K562 (cell line): ENCODE measurements at regions not wholly inside any gene's neighbourhood (a gene's known extent, or its start where the extent isn't known, plus 50 kb on each side); places are given as distances from the start of the nearest gene placed in this dataset.

Source experiments
- ATAC-seq: fragments of 200-7000 bp; cut with Tn5 transposase; 3 replicates; pipeline ENCODE4 v1.9.1; 2020; ENCODE audit warnings: moderate library complexity
- BruUV-seq: library from RNA; stranded (reverse); fragments of 400-500 nt; replicated peaks from 2 replicates; lab custom pipeline; 2021; lab: Mats Ljungman, UMichigan
- CTCF ChIA-PET: fragments of 300-600 bp; formaldehyde crosslinking; extraction: SDS; loops from one replicate; lab custom pipeline; 2021; ENCODE audit warnings: low intra/inter-chr PET ratio; lab: Yijun Ruan, JAX
- POLR2A ChIA-PET: fragments of 300-600, 350-650 bp; sonication (Branson Sonifier 250); formaldehyde crosslinking; extraction: SDS; loops from one replicate; lab custom pipeline; 2021; ENCODE audit warnings: antibody characterized with exemption, inconsistent platforms; lab: Yijun Ruan, JAX
- DNase-seq, 4 experiments: peaks; one replicate each; pipeline versions ENCODE4 v3.0.0 to v3.0.0-alpha.2; 2011 to 2018; ENCODE audit warnings: low spot score in 3 of 4, mixed read lengths in 3 of 4; ENCODE audit errors: extremely low read depth in 1 of 4
- FAIRE-seq: peaks from 2 replicates; lab custom pipeline; 2011; peaks lifted over from hg19 to GRCh38; lab: Jason Lieb, UNC
- H2AFZ ChIP-seq: 2 replicates; pipeline ENCODE4 v1.6.0; 2011; ENCODE audit warnings: low read depth, low read length, control low read depth, inconsistent platforms
- H3K27ac ChIP-seq: fragments of 200-600 bp; 3 replicates; pipeline ENCODE4 v1.8.0; 2011; ENCODE audit warnings: low read depth, mild to moderate bottlenecking, control low read depth, inconsistent platforms, low read length, moderate library complexity, mixed read lengths; ENCODE audit errors: extremely low read depth
- H3K27me3 ChIP-seq, 2 experiments: fragments of 300-600 bp in 1 of 2; 2 replicates in 1 of 2; 3 replicates in 1 of 2; pipeline versions ENCODE4 v1.6.0 to v1.8.0; 2011; ENCODE audit warnings: inconsistent platforms in 2 of 2, low read length in 2 of 2, mild to moderate bottlenecking in 1 of 2, mixed read lengths in 1 of 2, moderate library complexity in 1 of 2; ENCODE audit not compliant: control insufficient read depth in 2 of 2, insufficient read depth in 2 of 2
- H3K36me3 ChIP-seq: fragments of 300-600 bp; 3 replicates; pipeline ENCODE4 v1.8.0; 2011; ENCODE audit warnings: mild to moderate bottlenecking, low read length, inconsistent platforms; ENCODE audit not compliant: control insufficient read depth, insufficient read depth
- H3K4me1 ChIP-seq, 2 experiments: fragments of 200-600 bp in 1 of 2; replicated peaks in 1 of 2; 2 replicates in 1 of 2; 3 replicates in 1 of 2; pipeline versions ENCODE4 v1.5.1 to v1.8.0; 2011; ENCODE audit warnings: inconsistent platforms in 2 of 2, low read length in 2 of 2, mild to moderate bottlenecking in 1 of 2, mixed read lengths in 1 of 2, moderate library complexity in 1 of 2; ENCODE audit not compliant: control insufficient read depth in 2 of 2, insufficient read depth in 2 of 2
- H3K4me2 ChIP-seq: 2 replicates; pipeline ENCODE4 v1.6.1; 2011; ENCODE audit warnings: low read length, control low read depth, inconsistent platforms, mixed read lengths; ENCODE audit not compliant: insufficient read depth
- H3K4me3 ChIP-seq: fragments of 200-600 bp; sonication (generic), shearing (Covaris generic); 2 replicates; pipeline ENCODE4 v1.5.1; 2016; ENCODE audit warnings: control low read depth, inconsistent platforms
- H3K79me2 ChIP-seq: fragments of 200-600 bp; 3 replicates; pipeline ENCODE4 v1.8.0; 2011; ENCODE audit warnings: low read length, inconsistent platforms; ENCODE audit not compliant: control insufficient read depth, insufficient read depth
- H3K9ac ChIP-seq, 2 experiments: 2 replicates each; pipeline versions ENCODE4 v1.6.0 to v1.6.1; 2011; ENCODE audit warnings: low read depth in 2 of 2, low read length in 2 of 2, control low read depth in 1 of 2, inconsistent platforms in 1 of 2, mild to moderate bottlenecking in 1 of 2, mixed read lengths in 1 of 2; ENCODE audit not compliant: insufficient read depth in 1 of 2
- H3K9me1 ChIP-seq: one replicate; pipeline ENCODE4 v1.6.0; 2011; ENCODE audit warnings: inconsistent platforms, mild to moderate bottlenecking, low read length, moderate library complexity; ENCODE audit not compliant: control insufficient read depth, insufficient read depth
- H3K9me3 ChIP-seq: replicated peaks from 2 replicates; pipeline ENCODE4 v1.5.1; 2011; ENCODE audit warnings: low read depth, low read length, inconsistent platforms; ENCODE audit not compliant: control insufficient read depth, insufficient read depth
- H4K20me1 ChIP-seq: replicated peaks from 2 replicates; pipeline ENCODE4 v1.6.1; 2011; ENCODE audit warnings: low read length, inconsistent platforms, mixed read lengths; ENCODE audit not compliant: control insufficient read depth, insufficient read depth
- NBN ChIP-seq: fragments of 450-650 bp; IDR thresholded peaks from 2 replicates; pipeline ENCODE4 v1.6.1; 2016; ENCODE audit warnings: low read depth, mild to moderate bottlenecking
- NCOR1 ChIP-seq: fragments of 450-650 bp; IDR thresholded peaks from 2 replicates; pipeline ENCODE4 v1.6.1; 2016; ENCODE audit warnings: mild to moderate bottlenecking, moderate library complexity
- ZNF696 ChIP-seq: fragments of 250-450 bp; sonication (Bioruptor Pico); conservative IDR thresholded peaks from 2 replicates; pipeline ENCODE4 v1.4.0; 2020; ENCODE audit warnings: mild to moderate bottlenecking, moderate library complexity
- WGBS: fragments of 100-300 bp; shearing (Covaris generic); methylation state at CpG from one replicate; pipeline ENCODE4 v1.1.6; 2016; ENCODE audit warnings: low coverage, mixed read lengths; ENCODE audit not compliant: insufficient coverage; ENCODE audit errors: missing lambda C conversion rate; 5-methylcytosine and 5-hydroxymethylcytosine counted together
- in situ Hi-C: fragments of 300-500 bp; cut with MboI; formaldehyde crosslinking; loops from 4 replicates; pipeline ENCODE4 v1.15.0; 2018; ENCODE audit warnings: inconsistent platforms, mixed read lengths
- intact Hi-C: fragments of 100-400 bp; cut with micrococcal nuclease; formaldehyde crosslinking; loops from 2 replicates; pipeline ENCODE4 v1.14.2; 2022
- TF ChIP-seq, protein P1 (sequence below): sonication (generic); formaldehyde crosslinking; IDR thresholded peaks from 2 replicates; pipeline ENCODE4 v1.8.0; 2022; ENCODE audit warnings: mild to moderate bottlenecking, missing genetic modification reagents
- TF ChIP-seq, protein P2 (sequence below): fragments of 250-450 bp; sonication (Bioruptor Pico); IDR thresholded peaks from 2 replicates; pipeline ENCODE4 v1.8.0; 2021; ENCODE audit warnings: mild to moderate bottlenecking, moderate library complexity

DNA sequence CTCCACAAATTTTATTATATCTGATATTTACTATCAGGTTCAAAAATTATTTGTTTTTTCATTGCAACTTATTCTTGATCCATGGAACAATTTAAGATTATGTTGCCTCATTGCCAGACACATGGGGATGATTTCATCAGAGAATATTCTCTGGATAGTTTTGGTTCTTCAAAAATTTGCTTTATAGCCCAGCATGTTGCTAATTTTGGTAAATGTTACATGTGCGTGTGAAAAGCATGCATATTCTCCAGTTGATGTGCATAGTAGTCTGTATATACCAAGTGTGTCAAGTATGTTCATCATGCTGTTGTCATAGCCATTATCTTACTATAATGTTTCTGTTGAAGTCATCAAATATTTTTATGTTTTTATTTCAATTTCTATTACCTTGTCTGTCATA, 122.3 kb downstream of the RFC3 start:
- Histone ChIP-seq H3K9ac (no peak overlapping the region), H3K4me3 (no peak overlapping the region), H3K9me3 (no peaks in the 10 kb centered on the region), H4K20me1 (no peaks in the 10 kb centered on the region), H2AFZ (no peak overlapping the region), H3K79me2 (no peaks in the 10 kb centered on the region), H3K27ac (no peak overlapping the region), H3K4me1 (no peaks in the 10 kb centered on the region), H3K36me3 (no peaks in the 10 kb centered on the region), H3K4me2 (no peak overlapping the region), H3K9me1 (no peaks in the 10 kb centered on the region), H3K27me3 (no peaks in the 10 kb centered on the region)
- DNase-seq (no peak), FAIRE-seq (no peak), ATAC-seq (no peak)
- intact Hi-C loops, result no loop called here
- ChIA-PET CTCF (no interaction called here), POLR2A (no interaction called here)
- no TSS peak for BruUV-seq
- WGBS, result 0% methylated on average over 1 of the region's 1 CpG
- TF ChIP-seq ZNF696 (CRISPR knock-in tag) (no peak), NCOR1 (no peak), NBN (no peak)
- TF ChIP-seq, protein P1, sequence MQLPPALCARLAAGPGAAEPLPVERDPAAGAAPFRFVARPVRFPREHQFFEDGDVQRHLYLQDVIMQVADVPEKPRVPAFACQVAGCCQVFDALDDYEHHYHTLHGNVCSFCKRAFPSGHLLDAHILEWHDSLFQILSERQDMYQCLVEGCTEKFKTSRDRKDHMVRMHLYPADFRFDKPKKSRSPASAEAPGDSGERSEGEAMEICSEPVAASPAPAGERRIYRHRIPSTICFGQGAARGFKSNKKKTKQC (CRISPR knock-in tag), result no peak
- TF ChIP-seq, protein P2, sequence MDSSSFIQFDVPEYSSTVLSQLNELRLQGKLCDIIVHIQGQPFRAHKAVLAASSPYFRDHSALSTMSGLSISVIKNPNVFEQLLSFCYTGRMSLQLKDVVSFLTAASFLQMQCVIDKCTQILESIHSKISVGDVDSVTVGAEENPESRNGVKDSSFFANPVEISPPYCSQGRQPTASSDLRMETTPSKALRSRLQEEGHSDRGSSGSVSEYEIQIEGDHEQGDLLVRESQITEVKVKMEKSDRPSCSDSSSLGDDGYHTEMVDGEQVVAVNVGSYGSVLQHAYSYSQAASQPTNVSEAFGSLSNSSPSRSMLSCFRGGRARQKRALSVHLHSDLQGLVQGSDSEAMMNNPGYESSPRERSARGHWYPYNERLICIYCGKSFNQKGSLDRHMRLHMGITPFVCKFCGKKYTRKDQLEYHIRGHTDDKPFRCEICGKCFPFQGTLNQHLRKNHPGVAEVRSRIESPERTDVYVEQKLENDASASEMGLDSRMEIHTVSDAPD, result no peak
- in situ Hi-C loops, result loop anchor here (25.0 kb wide), 1 partner anchor 1222 kb away; no protein-coding TSS in a partner anchor
